ENCODE measurements at regions not wholly inside any gene's neighbourhood (a gene's known extent, or its start where the extent isn't known, plus 50 kb on each side); places are given as distances from the start of the nearest gene placed in this dataset.

GRCh38 chr2:183993052-183993451, 605.3 kb upstream of the ZNF804A start:
- no peaks in the 10 kb centered on the region for H3K4me1 ChIP-seq
- H3K36me3 ChIP-seq: no peaks in the 10 kb centered on the region
- no peak overlapping the region for H3K4me3 ChIP-seq
- H3K27me3 ChIP-seq: no peaks in the 10 kb centered on the region
- TF ChIP-seq POLR2A (IDR thresholded peaks at IDR 0.05) (no peak), CTCF (IDR thresholded peaks at IDR 0.05) (no peak)
- no peak overlapping the region for H3K27ac ChIP-seq
- H3K9me3 ChIP-seq: peaks cover 0 to 4% (median under 1%) of the 10 kb centered on the region in 4 donors
- no peak for DNase-seq

- Histone ChIP-seq H3K27ac (no peak overlapping the region), H3K4me1 (no peaks in the 10 kb centered on the region), H3K27me3 (no peaks in the 10 kb centered on the region), H3K36me3 (no peaks in the 10 kb centered on the region), H3K9me3 (peaks cover 0 to 4% (median 0%) of the 10 kb centered on the region in 4 donors), H3K4me3 (no peak overlapping the region)
- TF ChIP-seq POLR2A (IDR thresholded peaks at IDR 0.05) (no peak), CTCF (IDR thresholded peaks at IDR 0.05) (no peak)
- DNase-seq: no peak
Measured at GRCh38 chr2:183995632-183996031, 602.7 kb upstream of the ZNF804A start.

- Histone ChIP-seq H3K27ac (no peak overlapping the region), H3K9me3 (peaks cover 0 to 4% (median 0%) of the 10 kb centered on the region in 4 donors), H3K36me3 (no peaks in the 10 kb centered on the region), H3K4me3 (no peak overlapping the region), H3K4me1 (no peaks in the 10 kb centered on the region), H3K27me3 (no peaks in the 10 kb centered on the region)
- DNase-seq: no peak
- no peak for TF ChIP-seq POLR2A (IDR thresholded peaks at IDR 0.05)
- TF ChIP-seq CTCF (IDR thresholded peaks at IDR 0.05): no peak
Measured at GRCh38 chr2:183996825-183997793, 601.2 kb upstream of the ZNF804A start.

GRCh38 chr2:183998041-183998796, 600.1 kb upstream of the ZNF804A start:
- no peak for DNase-seq
- Histone ChIP-seq H3K36me3 (no peaks in the 10 kb centered on the region), H3K4me1 (no peaks in the 10 kb centered on the region), H3K4me3 (no peak overlapping the region), H3K9me3 (no peaks in the 10 kb centered on the region), H3K27me3 (no peaks in the 10 kb centered on the region), H3K27ac (no peak overlapping the region)
- TF ChIP-seq POLR2A (IDR thresholded peaks at IDR 0.05) (no peak), CTCF (IDR thresholded peaks at IDR 0.05) (no peak)

GRCh38 chr2:183998797-183999190, 599.5 kb upstream of the ZNF804A start:
- no peaks in the 10 kb centered on the region for H3K4me1 ChIP-seq
- no peak overlapping the region for H3K27ac ChIP-seq
- no peaks in the 10 kb centered on the region for H3K36me3 ChIP-seq
- no peaks in the 10 kb centered on the region for H3K27me3 ChIP-seq
- no peak for TF ChIP-seq CTCF (IDR thresholded peaks at IDR 0.05)
- TF ChIP-seq POLR2A (IDR thresholded peaks at IDR 0.05): no peak
- no peak overlapping the region for H3K4me3 ChIP-seq
- no peaks in the 10 kb centered on the region for H3K9me3 ChIP-seq
- DNase-seq: no peak

Measured in Peyer's patch (tissue), 4 donors.